HCT116 (cell line): ENCODE measurements at regions not wholly inside any gene's neighbourhood (a gene's known extent, or its start where the extent isn't known, plus 50 kb on each side); places are given as distances from the start of the nearest gene placed in this dataset.

ENCODE experiments used
- ATAC-seq: fragments of 200-7000 bp; cut with Tn5 transposase; 2 replicates; pipeline ENCODE4 v1.9.1; 2020; ENCODE audit warnings: mild to moderate bottlenecking, moderate library complexity
- BruUV-seq: library from RNA; stranded (reverse); fragments of 400-500 nt; replicated peaks from 2 replicates; lab custom pipeline; 2021; lab: Mats Ljungman, UMichigan
- CTCF ChIA-PET: fragments of 300-600 bp; sonication (Branson Sonifier 250); formaldehyde crosslinking; loops from one replicate; lab custom pipeline; 2021; ENCODE audit warnings: antibody characterized with exemption; lab: Charles Lee
- POLR2A ChIA-PET: fragments of 300-600, 350-600 bp; sonication (Branson Sonifier 250); formaldehyde crosslinking; loops from one replicate; lab custom pipeline; 2021; ENCODE audit warnings: antibody characterized with exemption; lab: Charles Lee
- RAD21 ChIA-PET, 2 experiments: fragments of 300-600 bp; sonication (Branson Sonifier 250); formaldehyde crosslinking; loops; one replicate each; lab custom pipeline; 2023; ENCODE audit warnings: low total read pairs in 2 of 2; ENCODE audit not compliant: uncharacterized antibody in 2 of 2, unreplicated experiment in 2 of 2, low non-redundant PET in 1 of 2; lab: Charles Lee
- DNase-seq: peaks from one replicate; pipeline ENCODE4 v3.0.0-alpha.2; 2010; ENCODE audit warnings: low read depth, low spot score
- H2AFZ ChIP-seq: fragments of 200-600 bp; shearing (Covaris generic), sonication (generic); 2 replicates; pipeline ENCODE4 v1.6.1; 2017; ENCODE audit warnings: low read depth, mixed run types, mixed read lengths, antibody characterized with exemption, low read length; ENCODE audit not compliant: poor library complexity, severe bottlenecking
- H3K27ac ChIP-seq: 2 replicates; pipeline ENCODE4 v1.5.1; 2012; ENCODE audit warnings: low read depth, low read length
- H3K27me3 ChIP-seq: fragments of 200-600 bp; sonication (generic); 2 replicates; pipeline ENCODE4 v1.6.1; 2016; ENCODE audit warnings: mixed run types, low read length, mixed read lengths; ENCODE audit not compliant: insufficient read depth
- H3K36me3 ChIP-seq, 2 experiments: fragments of 200-500 bp in 1 of 2; fragments of 200-600 bp in 1 of 2; sonication (Bioruptor generic) in 1 of 2; sonication (generic) in 1 of 2; 2 replicates each; pipeline versions ENCODE4 v1.5.1 to v1.6.1; 2014 to 2016; ENCODE audit warnings: low read length in 2 of 2, inconsistent platforms in 1 of 2, mixed read lengths in 1 of 2, mixed run types in 1 of 2; ENCODE audit not compliant: insufficient read depth in 2 of 2, control insufficient read depth in 1 of 2
- H3K4me1 ChIP-seq, 2 experiments: fragments of 200-600 bp in 1 of 2; sonication (generic) in 1 of 2; 2 replicates each; pipeline versions ENCODE4 v1.5.1 to v1.6.1; 2012 to 2017; ENCODE audit warnings: low read length in 2 of 2, inconsistent platforms in 1 of 2, mild to moderate bottlenecking in 1 of 2, mixed read lengths in 1 of 2, mixed run types in 1 of 2, moderate library complexity in 1 of 2; ENCODE audit not compliant: insufficient read depth in 2 of 2, control insufficient read depth in 1 of 2
- H3K4me2 ChIP-seq: fragments of 200-600 bp; sonication (generic); 2 replicates; pipeline ENCODE4 v1.6.1; 2017; ENCODE audit warnings: mixed run types, low read length, mixed read lengths
- H3K4me3 ChIP-seq, 2 experiments: fragments of 200-600 bp in 1 of 2; sonication (generic) in 1 of 2; replicated peaks in 1 of 2; 2 replicates each; pipeline ENCODE4 v1.5.1; 2011 to 2016; ENCODE audit warnings: low read length in 2 of 2, control low read depth in 1 of 2, low read depth in 1 of 2, mild to moderate bottlenecking in 1 of 2, mixed read lengths in 1 of 2, mixed run types in 1 of 2
- H3K79me2 ChIP-seq: fragments of 200-600 bp; sonication (generic); 2 replicates; pipeline ENCODE4 v1.6.1; 2017; ENCODE audit warnings: mild to moderate bottlenecking, mixed run types, low read length, moderate library complexity, mixed read lengths; ENCODE audit not compliant: insufficient read depth
- H3K9ac ChIP-seq: fragments of 200-600 bp; sonication (generic); 2 replicates; pipeline ENCODE4 v1.6.1; 2016; ENCODE audit warnings: low read length, mixed read lengths
- H3K9me2 ChIP-seq: fragments of 200-600 bp; sonication (generic), shearing (Covaris generic); 2 replicates; pipeline ENCODE4 v1.6.1; 2017; ENCODE audit warnings: mixed run types, mild to moderate bottlenecking, moderate library complexity; ENCODE audit not compliant: insufficient read depth
- H3K9me3 ChIP-seq, 2 experiments: fragments of 200-500 bp in 1 of 2; fragments of 200-600 bp in 1 of 2; sonication (Bioruptor generic) in 1 of 2; sonication (generic) in 1 of 2; 2 replicates each; pipeline ENCODE4 v1.6.1; 2014 to 2017; ENCODE audit warnings: low read length in 2 of 2, mixed read lengths in 2 of 2, inconsistent platforms in 1 of 2, low read depth in 1 of 2, mild to moderate bottlenecking in 1 of 2, mixed run types in 1 of 2, moderate library complexity in 1 of 2; ENCODE audit not compliant: control insufficient read depth in 1 of 2, insufficient read depth in 1 of 2
- H4K20me1 ChIP-seq: fragments of 200-600 bp; sonication (generic), shearing (Covaris generic); 2 replicates; pipeline ENCODE4 v1.6.1; 2017; ENCODE audit warnings: mixed run types, mild to moderate bottlenecking, moderate library complexity; ENCODE audit not compliant: insufficient read depth
- CTCF ChIP-seq, 3 experiments: fragments of 200-600 bp in 1 of 3; sonication (generic) in 1 of 3; IDR thresholded peaks in 2 of 3; conservative IDR thresholded peaks in 1 of 3; 2 replicates each; pipeline ENCODE4 v1.5.1; 2012 to 2017; ENCODE audit warnings: low read depth in 2 of 3, low read length in 2 of 3, antibody characterized with exemption in 1 of 3, borderline replicate concordance in 1 of 3, control low read depth in 1 of 3, mild to moderate bottlenecking in 1 of 3, mixed read lengths in 1 of 3, mixed run types in 1 of 3, moderate library complexity in 1 of 3; ENCODE audit not compliant: insufficient read depth in 1 of 3
- EZH2phosphoT487 ChIP-seq: fragments of 200-600 bp; IDR thresholded peaks from 2 replicates; pipeline ENCODE4 v1.6.1; 2018; ENCODE audit warnings: antibody characterized with exemption, borderline replicate concordance
- SRF ChIP-seq: IDR thresholded peaks from 2 replicates; pipeline ENCODE4 v1.6.1; 2012; ENCODE audit warnings: low read depth
- ZBTB33 ChIP-seq: IDR thresholded peaks from 2 replicates; pipeline ENCODE4 v1.6.1; 2011; ENCODE audit warnings: mild to moderate bottlenecking, low read length, moderate library complexity; ENCODE audit not compliant: insufficient replicate concordance; ENCODE audit errors: extremely low read depth
- intact Hi-C: fragments of 100-400 bp; cut with micrococcal nuclease; formaldehyde crosslinking; loops from 2 replicates; pipeline ENCODE4 v1.10.0; 2022

- TF ChIP-seq CTCF (IDR thresholded peaks at IDR 0.05 in 2 of 3, conservative IDR thresholded peaks at IDR 0.05 in 1 of 3; ENCODE audit: borderline replicate concordance in 1 of 3, insufficient read depth in 1 of 3, low read depth in 2 of 3, low read length in 2 of 3) (no peak), EZH2phosphoT487 (no peak)
Measured at GRCh38 chr2:157197848-157198247, 59.7 kb upstream of the GALNT5 start (continued).

DNA sequence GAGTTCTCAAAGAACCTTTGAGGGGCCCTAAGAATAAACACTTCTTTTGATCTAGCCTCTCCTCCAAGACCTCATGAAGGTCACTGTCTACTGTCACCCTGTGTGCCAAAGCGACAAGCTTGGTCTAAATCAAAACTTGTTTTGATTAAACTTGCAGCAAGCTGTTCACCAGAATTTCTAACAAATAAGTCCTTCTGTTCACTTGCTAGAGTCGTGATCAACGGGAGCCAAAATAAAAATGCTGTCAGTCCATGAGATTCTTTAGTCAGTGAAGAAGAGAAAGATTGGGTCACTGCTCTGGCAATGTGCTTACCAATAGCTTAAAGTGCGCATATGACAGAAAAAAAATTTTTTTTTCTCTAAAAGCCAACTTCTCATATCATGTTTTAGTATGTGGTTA lies 53.9 kb upstream of the GALNT5 start:
- Histone ChIP-seq H4K20me1 (no peaks in the 10 kb centered on the region), H3K27me3 (no peaks in the 10 kb centered on the region), H3K4me1 (no peaks in the 10 kb centered on the region), H3K9me3 (no peaks in the 10 kb centered on the region), H3K4me2 (no peak overlapping the region), H3K4me3 (no peak overlapping the region), H3K9ac (no peak overlapping the region), H3K27ac (no peak overlapping the region), H2AFZ (no peak overlapping the region), H3K79me2 (no peaks in the 10 kb centered on the region), H3K9me2 (no peaks in the 10 kb centered on the region), H3K36me3 (no peaks in the 10 kb centered on the region)
- intact Hi-C loops, result no loop called here
- ATAC-seq, result no peak
- no TSS peak for BruUV-seq
- RAD21 ChIA-PET, result no interaction called here
- POLR2A ChIA-PET, result no interaction called here
- CTCF ChIA-PET, result interaction anchor here (1.0 to 1.5 kb wide), 2 partner anchors 10 to 1826 kb away, joined by 3 to 4 read pairs; no protein-coding TSS in a partner anchor
- no peak for DNase-seq
- TF ChIP-seq SRF (no peak), ZBTB33 (no peak)
